Immature natural killer cell (primary cell): ENCODE measurements at regions not wholly inside any gene's neighbourhood (a gene's known extent, or its start where the extent isn't known, plus 50 kb on each side); places are given as distances from the start of the nearest gene placed in this dataset.

Source experiments
- DNase-seq, 3 donors: peaks; one replicate each; pipeline ENCODE4 v3.0.0; 2022; ENCODE audit warnings: mixed read lengths in 1 of 3
- H3K27ac Mint-ChIP-seq, 6 donors: one replicate each; pipeline ENCODE4 v1.8.0; 2020; ENCODE audit warnings: mixed read lengths in 6 of 6, mild to moderate bottlenecking in 5 of 6, inconsistent platforms in 4 of 6, moderate library complexity in 3 of 6
- H3K27me3 Mint-ChIP-seq, 3 donors: one replicate each; pipeline ENCODE4 v1.8.0; 2020 to 2021; ENCODE audit warnings: low read depth in 3 of 3, mild to moderate bottlenecking in 3 of 3, mixed read lengths in 3 of 3, moderate library complexity in 3 of 3, inconsistent platforms in 1 of 3
- H3K36me3 Mint-ChIP-seq, 3 donors: one replicate each; pipeline ENCODE4 v1.8.0; 2020; ENCODE audit warnings: mixed read lengths in 3 of 3, inconsistent platforms in 2 of 3, mild to moderate bottlenecking in 2 of 3
- H3K4me1 Mint-ChIP-seq, 2 donors: one replicate each; pipeline ENCODE4 v1.8.0; 2020; ENCODE audit warnings: inconsistent platforms in 2 of 2, mild to moderate bottlenecking in 2 of 2, mixed read lengths in 2 of 2, moderate library complexity in 1 of 2
- H3K4me3 Mint-ChIP-seq, 5 donors: one replicate each; pipeline ENCODE4 v1.8.0; 2020; ENCODE audit warnings: mild to moderate bottlenecking in 5 of 5, mixed read lengths in 5 of 5, inconsistent platforms in 3 of 5, moderate library complexity in 3 of 5
- H3K9me3 Mint-ChIP-seq, 6 donors: one replicate each; pipeline ENCODE4 v1.8.0; 2020; ENCODE audit warnings: mild to moderate bottlenecking in 6 of 6, mixed read lengths in 6 of 6, inconsistent platforms in 4 of 6, moderate library complexity in 3 of 6

DNA sequence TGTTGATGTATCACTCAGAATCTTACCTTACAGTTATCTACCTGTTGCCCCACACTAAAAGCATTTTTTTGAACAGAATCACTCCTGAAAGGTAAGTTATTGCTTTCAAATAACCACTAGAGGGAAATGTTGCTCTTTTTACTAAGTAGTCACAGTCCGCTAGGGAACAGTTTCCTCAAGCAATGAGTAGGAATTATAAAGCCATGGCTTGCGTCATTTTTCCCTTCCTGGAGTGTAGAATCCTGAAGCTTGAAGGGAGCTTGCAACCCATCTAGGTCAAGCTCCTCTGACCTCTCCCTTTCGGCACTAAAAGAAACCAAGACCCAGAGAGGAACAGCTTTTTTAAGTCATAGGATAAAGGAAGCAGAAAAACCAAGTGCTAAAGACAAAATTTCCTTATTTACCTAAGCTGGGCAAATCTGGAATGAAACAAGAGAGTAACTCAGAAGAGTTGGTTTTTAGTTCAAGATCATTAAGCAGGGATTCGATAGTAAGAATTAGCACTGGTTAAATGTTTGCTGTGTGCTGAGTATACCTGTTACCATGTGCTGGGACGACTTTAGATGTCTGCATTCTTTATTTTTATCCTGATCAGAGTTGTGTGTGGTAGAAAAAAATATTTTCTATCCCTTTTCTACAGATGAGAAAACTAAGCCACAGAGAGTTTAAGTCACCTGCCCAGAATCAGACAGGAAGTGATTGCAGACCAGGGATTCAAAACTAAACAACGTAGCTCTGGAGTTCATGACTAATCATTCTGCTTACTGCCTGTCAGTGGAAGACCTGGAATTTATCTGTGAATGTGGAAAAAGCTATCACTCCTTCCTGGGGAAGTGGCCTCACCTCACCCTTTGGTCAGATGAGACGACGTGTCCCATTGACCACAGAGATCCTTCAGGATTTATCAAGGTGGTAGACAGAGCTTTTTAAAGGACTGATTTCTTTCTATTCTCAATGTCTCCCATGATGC lies 631.5 kb downstream of the RAB28 start:
- Mint-ChIP-seq H3K4me3 (no peak overlapping the region), H3K4me1 (no peaks in the 10 kb centered on the region), H3K27ac (no peak overlapping the region), H3K27me3 (peaks cover 0 to 3% (median 0%) of the 10 kb centered on the region in 3 donors), H3K36me3 (no peaks in the 10 kb centered on the region), H3K9me3 (peaks cover 0 to 5% (median 0%) of the 10 kb centered on the region in 6 donors)
- DNase-seq = no peak

DNA sequence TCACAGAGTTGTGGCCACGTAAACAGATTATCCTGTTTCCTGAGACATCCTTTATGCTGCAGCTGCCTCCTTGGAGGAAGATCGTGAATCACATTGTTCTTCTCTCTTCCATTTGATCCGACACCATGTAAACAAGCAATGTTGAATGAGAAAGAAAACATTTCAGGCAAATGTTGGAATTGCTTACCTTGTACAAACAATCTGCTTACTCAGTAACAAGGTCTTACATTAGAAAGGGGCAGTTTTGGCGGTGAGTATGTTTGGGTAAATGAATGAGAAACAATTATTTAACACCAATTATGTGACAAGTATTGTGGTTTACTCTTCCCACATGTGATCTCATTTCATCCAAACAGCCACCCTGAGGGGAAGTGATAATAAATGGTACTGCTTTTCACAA lies 637.8 kb downstream of the RAB28 start:
- H3K4me3 Mint-ChIP-seq = no peak overlapping the region
- H3K27me3 Mint-ChIP-seq = no peaks in the 10 kb centered on the region
- H3K9me3 Mint-ChIP-seq = peaks cover 0 to 5% (median 2%) of the 10 kb centered on the region in 6 donors
- DNase-seq = no peak
- no peak overlapping the region for H3K27ac Mint-ChIP-seq
- H3K4me1 Mint-ChIP-seq = no peaks in the 10 kb centered on the region
- H3K36me3 Mint-ChIP-seq = no peaks in the 10 kb centered on the region

- H3K36me3 Mint-ChIP-seq = no peaks in the 10 kb centered on the region
- H3K27ac Mint-ChIP-seq = no peak overlapping the region
- H3K9me3 Mint-ChIP-seq = peaks cover 0 to 15% (median 7%) of the 10 kb centered on the region in 6 donors
- no peak overlapping the region for H3K4me3 Mint-ChIP-seq
- no peaks in the 10 kb centered on the region for H3K4me1 Mint-ChIP-seq
- no peaks in the 10 kb centered on the region for H3K27me3 Mint-ChIP-seq
- DNase-seq = no peak
Observed at GRCh38 chr4:12844141-12844540, 640.0 kb downstream of the RAB28 start.

- H3K9me3 Mint-ChIP-seq = peaks cover 2 to 18% (median 10%) of the 10 kb centered on the region in 6 donors
Observed at GRCh38 chr4:12827966-12828365, 656.2 kb downstream of the RAB28 start.

DNA sequence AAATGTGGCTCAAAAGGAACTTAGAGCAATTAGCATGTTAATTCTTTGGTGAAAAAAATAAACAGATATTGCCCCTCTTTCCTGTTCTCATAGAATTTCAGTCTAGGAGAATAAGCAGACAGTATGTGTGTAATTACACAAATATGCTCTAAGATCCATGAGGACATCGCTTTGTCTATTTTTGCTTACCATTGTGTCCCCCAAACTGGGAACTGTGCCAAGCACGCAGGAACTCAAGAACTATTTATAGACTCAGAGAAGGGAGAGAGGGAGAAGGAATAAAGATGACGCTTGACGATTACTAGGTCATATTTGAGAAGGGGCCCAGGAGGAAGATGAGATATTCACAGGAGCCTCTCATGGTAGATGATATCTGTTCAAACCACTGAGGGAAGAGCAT lies 692.6 kb downstream of the RAB28 start:
- Mint-ChIP-seq H3K27ac (no peak overlapping the region), H3K4me3 (no peak overlapping the region), H3K27me3 (peaks cover 0 to 2% (median 0%) of the 10 kb centered on the region in 3 donors), H3K4me1 (no peaks in the 10 kb centered on the region), H3K9me3 (peaks cover 15 to 43% (median 26%) of the 10 kb centered on the region in 6 donors), H3K36me3 (no peaks in the 10 kb centered on the region)
- DNase-seq = no peak

More at GRCh38 chr4:12827966-12828365, 656.2 kb downstream of the RAB28 start:
- Mint-ChIP-seq H3K27me3 (peaks cover 0 to 3% (median 0%) of the 10 kb centered on the region in 3 donors), H3K4me3 (no peak overlapping the region), H3K27ac (no peak overlapping the region), H3K4me1 (no peaks in the 10 kb centered on the region), H3K36me3 (no peaks in the 10 kb centered on the region)
- no peak for DNase-seq

GRCh38 chr4:12787261-12787660 lies 696.9 kb downstream of the RAB28 start:
- Mint-ChIP-seq H3K27ac (no peak overlapping the region), H3K4me3 (no peak overlapping the region), H3K9me3 (peaks cover 14 to 43% (median 24%) of the 10 kb centered on the region in 6 donors), H3K36me3 (no peaks in the 10 kb centered on the region), H3K4me1 (no peaks in the 10 kb centered on the region), H3K27me3 (peaks cover 0 to 2% (median 0%) of the 10 kb centered on the region in 3 donors)
- DNase-seq = no peak

DNA sequence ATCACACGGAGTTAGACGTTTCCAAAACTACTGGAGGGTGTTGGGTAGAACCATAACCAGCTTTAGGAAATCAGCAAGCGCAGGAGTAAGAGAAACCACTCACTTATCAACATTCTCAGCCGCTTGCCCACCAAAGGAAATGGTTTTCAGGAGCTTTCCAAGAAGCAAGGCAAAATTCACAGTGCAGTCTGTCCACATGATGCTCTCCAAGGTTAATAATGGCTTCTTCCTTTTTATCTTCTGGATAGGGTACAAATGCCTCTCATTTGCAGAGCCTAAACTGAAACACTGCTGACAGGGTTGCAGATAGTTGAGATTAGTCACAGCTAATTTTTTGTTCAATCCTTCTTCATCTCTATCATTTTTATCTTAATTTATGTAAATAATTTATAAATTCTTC lies 705.4 kb downstream of the RAB28 start:
- Mint-ChIP-seq H3K27me3 (no peaks in the 10 kb centered on the region), H3K36me3 (no peaks in the 10 kb centered on the region), H3K4me1 (no peaks in the 10 kb centered on the region), H3K27ac (no peak overlapping the region), H3K4me3 (no peak overlapping the region), H3K9me3 (peaks cover 0 to 7% (median 2%) of the 10 kb centered on the region in 6 donors)
- DNase-seq = no peak

DNA sequence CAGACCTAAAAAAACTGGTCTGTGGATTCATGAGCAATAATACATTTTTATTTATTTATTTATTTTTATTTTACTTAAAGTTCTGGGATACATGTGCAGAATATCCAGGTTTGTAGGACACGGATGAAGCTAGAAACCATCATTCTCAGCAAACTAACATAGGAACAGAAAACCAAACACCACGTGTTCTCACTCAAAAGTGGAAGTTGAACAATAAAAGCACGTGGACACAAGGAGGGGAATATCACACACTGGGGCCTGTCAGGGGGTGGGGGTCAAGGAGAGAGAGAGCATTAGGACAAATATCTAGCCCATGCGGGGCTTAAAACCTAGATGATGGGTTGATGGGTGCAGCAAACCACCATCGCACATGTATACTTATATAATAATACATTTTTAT lies 705.9 kb downstream of the RAB28 start:
- no peaks in the 10 kb centered on the region for H3K4me1 Mint-ChIP-seq
- H3K27me3 Mint-ChIP-seq = no peaks in the 10 kb centered on the region
- H3K36me3 Mint-ChIP-seq = no peaks in the 10 kb centered on the region
- H3K9me3 Mint-ChIP-seq = peaks cover 0 to 7% (median 2%) of the 10 kb centered on the region in 6 donors
- no peak for DNase-seq
- H3K4me3 Mint-ChIP-seq = no peak overlapping the region
- no peak overlapping the region for H3K27ac Mint-ChIP-seq

- no peak overlapping the region for H3K27ac Mint-ChIP-seq
- peaks cover 3 to 9% (median 4%) of the 10 kb centered on the region in 6 donors for H3K9me3 Mint-ChIP-seq
- no peaks in the 10 kb centered on the region for H3K27me3 Mint-ChIP-seq
- H3K4me1 Mint-ChIP-seq = no peaks in the 10 kb centered on the region
- no peak overlapping the region for H3K4me3 Mint-ChIP-seq
- no peak for DNase-seq
- H3K36me3 Mint-ChIP-seq = no peaks in the 10 kb centered on the region
Observed at GRCh38 chr4:12770351-12770750, 713.8 kb downstream of the RAB28 start.

DNA sequence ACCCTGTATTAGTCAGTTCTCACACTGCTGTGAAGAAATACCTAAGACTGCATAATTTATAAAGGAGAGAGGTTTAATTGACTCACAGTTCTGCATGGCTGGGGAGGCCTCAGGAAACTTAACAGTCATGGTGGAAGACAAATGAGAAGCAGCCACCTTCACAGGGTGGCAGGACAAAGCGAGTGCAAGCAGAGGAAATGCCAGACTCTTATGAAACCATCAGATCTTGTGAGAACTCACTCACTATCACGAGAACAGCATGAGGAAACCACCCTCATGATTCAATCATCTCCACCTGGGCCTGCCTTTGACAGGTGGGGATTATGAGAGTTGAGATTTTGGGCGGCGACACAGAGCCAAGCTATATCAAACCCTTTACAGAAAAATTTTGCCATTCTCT lies 722.4 kb downstream of the RAB28 start:
- Mint-ChIP-seq H3K27ac (no peak overlapping the region), H3K9me3 (peaks cover 0 to 7% (median 1%) of the 10 kb centered on the region in 6 donors), H3K4me1 (no peaks in the 10 kb centered on the region), H3K27me3 (peaks cover 0 to 2% (median 0%) of the 10 kb centered on the region in 3 donors), H3K4me3 (no peak overlapping the region), H3K36me3 (no peaks in the 10 kb centered on the region)
- DNase-seq = no peak

GRCh38 chr4:12747154-12747553 lies 737.0 kb downstream of the RAB28 start:
- Mint-ChIP-seq H3K9me3 (peaks cover 3 to 17% (median 6%) of the 10 kb centered on the region in 6 donors), H3K4me1 (no peaks in the 10 kb centered on the region), H3K36me3 (no peaks in the 10 kb centered on the region), H3K27ac (no peak overlapping the region), H3K27me3 (peaks cover 0 to 1% (median 0%) of the 10 kb centered on the region in 3 donors), H3K4me3 (no peak overlapping the region)
- no peak for DNase-seq

DNA sequence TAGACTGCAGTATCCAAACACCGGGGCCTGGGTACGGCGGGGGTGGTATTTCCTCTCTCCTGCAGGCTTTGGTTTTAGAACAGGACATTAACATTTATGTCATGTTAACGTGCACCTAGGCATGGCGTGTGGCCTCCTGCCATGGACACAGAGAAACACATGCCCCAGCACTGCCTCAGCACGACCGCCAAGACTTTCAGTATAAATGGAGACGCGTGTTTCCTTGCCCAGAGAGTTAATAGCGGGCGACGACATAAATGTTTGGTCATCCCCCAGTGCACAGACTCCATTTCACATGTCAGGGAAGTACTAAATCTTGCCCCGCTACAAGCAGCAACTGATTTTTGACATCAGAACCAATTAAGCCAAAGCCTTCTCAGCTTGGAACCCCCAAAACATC lies 737.9 kb downstream of the RAB28 start:
- Mint-ChIP-seq H3K9me3 (peaks cover 3 to 19% (median 7%) of the 10 kb centered on the region in 6 donors), H3K4me1 (no peaks in the 10 kb centered on the region), H3K27me3 (peaks cover 0 to 1% (median 0%) of the 10 kb centered on the region in 3 donors), H3K27ac (no peak overlapping the region), H3K36me3 (no peaks in the 10 kb centered on the region), H3K4me3 (no peak overlapping the region)
- no peak for DNase-seq

DNA sequence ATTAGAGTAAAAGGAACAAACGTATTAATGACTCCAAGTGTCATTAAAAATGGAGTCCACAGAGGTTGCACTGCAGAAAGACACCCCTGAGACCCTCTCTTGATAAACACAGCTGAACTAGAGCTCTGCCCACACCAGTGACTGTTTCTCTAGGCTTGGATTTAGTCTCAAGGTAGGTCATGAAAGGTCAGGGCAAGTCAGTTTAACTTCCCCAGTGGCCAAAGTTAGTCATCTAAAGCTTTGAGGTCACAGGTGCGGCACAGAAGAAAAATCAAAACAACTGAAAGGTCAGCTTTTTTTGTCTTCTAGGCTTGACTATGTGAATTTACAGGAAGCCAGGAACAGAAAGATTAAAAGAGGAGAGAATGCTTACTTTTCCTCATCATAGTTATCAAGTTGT lies 749.6 kb downstream of the RAB28 start:
- H3K36me3 Mint-ChIP-seq = no peaks in the 10 kb centered on the region
- no peak overlapping the region for H3K4me3 Mint-ChIP-seq

GRCh38 chr4:12729384-12729783 lies 754.8 kb downstream of the RAB28 start:
- Mint-ChIP-seq H3K9me3 (peaks cover 0 to 2% (median 0%) of the 10 kb centered on the region in 6 donors), H3K27me3 (peaks cover 0 to 5% (median 1%) of the 10 kb centered on the region in 3 donors), H3K27ac (no peak overlapping the region), H3K36me3 (no peaks in the 10 kb centered on the region), H3K4me1 (no peaks in the 10 kb centered on the region), H3K4me3 (no peak overlapping the region)
- no peak for DNase-seq

More for the DNA sequence above, 749.6 kb downstream of the RAB28 start:
- no peak overlapping the region for H3K27ac Mint-ChIP-seq
- H3K27me3 Mint-ChIP-seq = peaks cover 1 to 5% (median 2%) of the 10 kb centered on the region in 3 donors
- H3K9me3 Mint-ChIP-seq = peaks cover 0 to 5% (median 0%) of the 10 kb centered on the region in 6 donors
- no peaks in the 10 kb centered on the region for H3K4me1 Mint-ChIP-seq
- no peak for DNase-seq
